ENCODE measurements at regions not wholly inside any gene's neighbourhood (a gene's known extent, or its start where the extent isn't known, plus 50 kb on each side); places are given as distances from the start of the nearest gene placed in this dataset.

DNA sequence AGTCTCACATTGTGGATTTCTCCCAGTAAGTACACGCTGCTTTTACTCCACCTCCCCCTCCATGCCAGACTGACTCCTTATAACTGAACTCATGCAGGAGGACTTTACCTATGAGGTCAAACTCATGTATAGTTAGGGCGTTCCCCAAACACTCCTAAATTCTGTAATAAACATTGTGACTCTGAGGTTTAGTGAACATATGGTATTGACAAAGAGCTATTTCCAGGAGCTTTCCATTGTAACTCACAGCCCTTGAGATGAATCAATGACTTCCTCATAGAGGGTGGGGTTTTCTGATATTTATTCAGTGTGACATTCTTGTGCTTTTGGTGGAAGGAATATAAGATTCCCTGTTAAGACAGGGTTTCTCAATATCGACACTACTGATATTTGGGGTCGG, 337.4 kb upstream of the SLC14A2 start:
- no peaks in the 10 kb centered on the region for H3K36me3 ChIP-seq
- no peak overlapping the region for H3K4me3 ChIP-seq
- H3K4me1 ChIP-seq: peaks cover 0 to 17% (median 0%) of the 10 kb centered on the region in 4 donors
- peak overlapping the region in 2 of 4 donors; percentile 30 to 54 for H3K27ac ChIP-seq
- intact Hi-C loops (cut with DNase I; ENCODE audit: low total_unique reads): no loop called here
- TF ChIP-seq, protein P1, sequence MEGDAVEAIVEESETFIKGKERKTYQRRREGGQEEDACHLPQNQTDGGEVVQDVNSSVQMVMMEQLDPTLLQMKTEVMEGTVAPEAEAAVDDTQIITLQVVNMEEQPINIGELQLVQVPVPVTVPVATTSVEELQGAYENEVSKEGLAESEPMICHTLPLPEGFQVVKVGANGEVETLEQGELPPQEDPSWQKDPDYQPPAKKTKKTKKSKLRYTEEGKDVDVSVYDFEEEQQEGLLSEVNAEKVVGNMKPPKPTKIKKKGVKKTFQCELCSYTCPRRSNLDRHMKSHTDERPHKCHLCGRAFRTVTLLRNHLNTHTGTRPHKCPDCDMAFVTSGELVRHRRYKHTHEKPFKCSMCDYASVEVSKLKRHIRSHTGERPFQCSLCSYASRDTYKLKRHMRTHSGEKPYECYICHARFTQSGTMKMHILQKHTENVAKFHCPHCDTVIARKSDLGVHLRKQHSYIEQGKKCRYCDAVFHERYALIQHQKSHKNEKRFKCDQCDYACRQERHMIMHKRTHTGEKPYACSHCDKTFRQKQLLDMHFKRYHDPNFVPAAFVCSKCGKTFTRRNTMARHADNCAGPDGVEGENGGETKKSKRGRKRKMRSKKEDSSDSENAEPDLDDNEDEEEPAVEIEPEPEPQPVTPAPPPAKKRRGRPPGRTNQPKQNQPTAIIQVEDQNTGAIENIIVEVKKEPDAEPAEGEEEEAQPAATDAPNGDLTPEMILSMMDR (IDR thresholded peaks at IDR 0.05): no peak
- TF ChIP-seq POLR2A (IDR thresholded peaks at IDR 0.05) (no peak), POLR2AphosphoS5 (IDR thresholded peaks at IDR 0.05) (peak in 1 of 3 donors; percentile 24), EP300 (IDR thresholded peaks at IDR 0.05; ENCODE audit: low read depth) (peak; percentile 18)
- DNase-seq: peak; percentile 14
- H3K9me3 ChIP-seq: no peaks in the 10 kb centered on the region
- in situ Hi-C loops (cut with MboI; ENCODE audit: low pct_ligation_motif_present in 1 of 4, low pct_unique_long_range_greater_than_20kb in 1 of 4, low sequenced_read_pairs in 3 of 4): no loop called here
- H3K27me3 ChIP-seq: no peaks in the 10 kb centered on the region
- 41 to 54% methylated on average over 4 of the region's 4 CpGs for WGBS, 2 donors (ENCODE audit: low coverage in 1 of 2)

DNA sequence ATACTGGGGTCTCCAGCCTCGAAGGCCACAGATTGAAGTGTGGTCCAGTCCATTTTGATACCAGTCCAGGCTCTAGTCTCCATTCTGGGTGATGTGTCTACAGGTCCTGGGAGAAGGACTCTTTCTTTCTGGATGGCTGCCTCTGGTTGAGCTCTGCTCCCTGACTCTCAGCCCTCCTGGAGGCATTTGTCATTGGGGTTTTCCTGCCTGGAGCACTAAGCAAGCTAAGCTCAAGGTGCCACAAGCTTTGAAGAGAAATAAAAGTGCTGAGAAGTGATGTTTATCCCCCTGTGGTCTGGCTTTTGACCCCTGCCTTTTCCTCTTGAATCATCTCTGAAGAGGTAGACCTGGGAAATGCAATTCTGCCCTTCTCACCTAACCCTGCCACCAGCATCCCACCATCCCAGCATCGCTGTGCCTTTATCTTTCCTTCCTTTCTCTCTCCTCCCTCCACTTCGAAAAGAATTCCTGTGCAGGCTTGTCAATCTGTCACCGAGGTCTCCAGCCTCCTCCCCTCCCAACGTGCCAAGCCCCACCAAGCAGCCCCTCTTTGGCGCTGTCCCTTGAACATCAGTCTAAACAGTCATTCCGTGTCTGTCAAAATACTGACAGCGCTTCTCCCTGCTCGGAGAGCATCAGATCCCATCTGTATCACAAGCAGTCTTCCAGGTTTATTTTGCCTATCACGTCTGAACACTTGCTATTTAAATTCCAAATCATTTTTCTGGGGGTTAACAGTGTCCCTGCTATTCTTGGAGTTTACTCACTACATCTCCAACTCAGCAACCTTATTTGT, 334.6 kb upstream of the SLC14A2 start:
- intact Hi-C loops (cut with DNase I; ENCODE audit: low total_unique reads): no loop called here
- 81 to 91% methylated on average over 9 to 10 of the region's 10 CpGs for WGBS, 2 donors (ENCODE audit: low coverage in 1 of 2)

DNA sequence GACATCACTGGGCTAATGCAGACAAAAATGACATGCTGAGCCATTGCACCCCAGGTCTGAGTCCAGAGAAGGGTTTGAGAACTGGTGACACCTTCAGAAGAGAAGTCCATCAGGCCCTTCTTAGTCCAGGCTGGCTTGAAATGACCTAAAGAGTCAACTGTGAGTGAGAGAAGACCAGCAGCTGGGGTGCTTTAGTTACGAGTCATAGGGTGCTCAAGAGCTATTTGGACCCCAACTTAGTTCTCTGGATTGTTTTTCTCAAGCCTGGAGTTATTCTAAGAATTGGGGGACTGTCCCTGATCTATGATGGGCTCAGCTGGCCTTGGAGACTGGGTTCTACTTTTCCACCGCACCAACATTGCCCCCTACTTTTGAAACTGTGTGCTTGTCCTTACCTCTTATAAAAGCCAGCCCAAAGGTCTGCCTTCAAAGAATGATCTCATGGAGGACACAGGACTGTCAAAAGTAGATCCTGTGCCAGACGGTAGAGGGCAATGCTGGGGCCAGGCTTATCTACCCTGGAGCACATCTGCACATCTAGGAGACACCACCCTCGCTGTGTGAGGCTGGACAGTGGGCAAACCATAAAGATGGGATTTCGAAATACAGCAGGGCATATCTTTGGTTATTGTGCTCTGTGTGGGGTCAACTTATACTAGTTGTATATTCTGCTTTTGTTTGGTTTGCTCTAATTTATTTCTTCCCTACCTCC, 333.0 kb upstream of the SLC14A2 start:
- peaks cover 0 to 17% (median 0%) of the 10 kb centered on the region in 4 donors for H3K4me1 ChIP-seq
- TF ChIP-seq POLR2AphosphoS5 (IDR thresholded peaks at IDR 0.05): no peak
- no peak for TF ChIP-seq POLR2A (IDR thresholded peaks at IDR 0.05)
- no peak for TF ChIP-seq EP300 (IDR thresholded peaks at IDR 0.05; ENCODE audit: low read depth)
- TF ChIP-seq, protein P1 (IDR thresholded peaks at IDR 0.05): no peak
- DNase-seq: no peak
- H3K4me3 ChIP-seq: no peak overlapping the region
- H3K9me3 ChIP-seq: no peaks in the 10 kb centered on the region
- in situ Hi-C loops (cut with MboI; ENCODE audit: low pct_ligation_motif_present in 1 of 4, low pct_unique_long_range_greater_than_20kb in 1 of 4, low sequenced_read_pairs in 3 of 4) (no loop called here), intact Hi-C loops (cut with DNase I; ENCODE audit: low total_unique reads) (no loop called here)
- 77 to 83% methylated on average over 4 to 5 of the region's 5 CpGs for WGBS, 2 donors (ENCODE audit: low coverage in 1 of 2)
- H3K36me3 ChIP-seq: no peaks in the 10 kb centered on the region
- H3K27me3 ChIP-seq: no peaks in the 10 kb centered on the region
- H3K27ac ChIP-seq: no peak overlapping the region

More for the DNA sequence above, 334.6 kb upstream of the SLC14A2 start:
- H3K4me3 ChIP-seq: no peak overlapping the region
- in situ Hi-C loops (cut with MboI; ENCODE audit: low pct_ligation_motif_present in 1 of 4, low pct_unique_long_range_greater_than_20kb in 1 of 4, low sequenced_read_pairs in 3 of 4): no loop called here
- H3K4me1 ChIP-seq: peaks cover 0 to 17% (median 0%) of the 10 kb centered on the region in 4 donors
- no peak for TF ChIP-seq POLR2A (IDR thresholded peaks at IDR 0.05)
- TF ChIP-seq, protein P1 (IDR thresholded peaks at IDR 0.05): no peak
- TF ChIP-seq EP300 (IDR thresholded peaks at IDR 0.05; ENCODE audit: low read depth): no peak
- no peak for TF ChIP-seq POLR2AphosphoS5 (IDR thresholded peaks at IDR 0.05)
- H3K9me3 ChIP-seq: no peaks in the 10 kb centered on the region
- H3K36me3 ChIP-seq: no peaks in the 10 kb centered on the region
- no peaks in the 10 kb centered on the region for H3K27me3 ChIP-seq
- no peak overlapping the region for H3K27ac ChIP-seq
- no peak for DNase-seq

DNA sequence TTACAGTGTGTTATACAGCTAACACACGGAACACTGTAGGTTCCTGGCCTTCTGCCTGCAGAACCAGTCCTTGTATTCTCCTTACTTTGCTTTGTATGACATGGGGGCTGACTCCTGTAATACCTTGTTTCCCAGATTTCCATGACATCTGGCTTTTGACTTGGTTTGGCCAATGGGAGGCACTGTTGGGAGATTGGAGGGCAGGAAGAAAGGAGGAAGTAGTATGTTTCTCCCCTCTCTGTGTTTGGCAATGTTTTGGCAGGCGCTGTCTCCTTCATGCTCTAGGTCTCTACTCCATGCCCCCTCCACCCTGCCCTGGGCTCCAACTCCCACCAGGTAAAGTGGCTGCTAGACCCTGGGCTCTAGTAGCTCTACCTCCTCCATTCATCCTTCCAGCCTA, 331.1 kb upstream of the SLC14A2 start:
- no peaks in the 10 kb centered on the region for H3K36me3 ChIP-seq
- DNase-seq: no peak
- in situ Hi-C loops (cut with MboI; ENCODE audit: low pct_ligation_motif_present in 1 of 4, low pct_unique_long_range_greater_than_20kb in 1 of 4, low sequenced_read_pairs in 3 of 4) (no loop called here), intact Hi-C loops (cut with DNase I; ENCODE audit: low total_unique reads) (no loop called here)
- WGBS, 2 donors (ENCODE audit: low coverage in 1 of 2): 90 to 95% methylated on average over 2 of the region's 2 CpGs
- H3K27ac ChIP-seq: no peak overlapping the region
- H3K4me3 ChIP-seq: no peak overlapping the region
- TF ChIP-seq POLR2AphosphoS5 (IDR thresholded peaks at IDR 0.05): no peak
- TF ChIP-seq, protein P1 (IDR thresholded peaks at IDR 0.05): no peak
- TF ChIP-seq POLR2A (IDR thresholded peaks at IDR 0.05): no peak
- H3K27me3 ChIP-seq: no peaks in the 10 kb centered on the region
- H3K9me3 ChIP-seq: no peaks in the 10 kb centered on the region
- H3K4me1 ChIP-seq: no peaks in the 10 kb centered on the region

Measured in transverse colon (tissue), 4 donors.